ENCODE measurements at regions not wholly inside any gene's neighbourhood (a gene's known extent, or its start where the extent isn't known, plus 50 kb on each side); places are given as distances from the start of the nearest gene placed in this dataset.
"Not testable (repeated sequence)": the region's sequence is repeated elsewhere in the genome, so short reads cannot be mapped to it uniquely, and the experiment has no call there.

DNA sequence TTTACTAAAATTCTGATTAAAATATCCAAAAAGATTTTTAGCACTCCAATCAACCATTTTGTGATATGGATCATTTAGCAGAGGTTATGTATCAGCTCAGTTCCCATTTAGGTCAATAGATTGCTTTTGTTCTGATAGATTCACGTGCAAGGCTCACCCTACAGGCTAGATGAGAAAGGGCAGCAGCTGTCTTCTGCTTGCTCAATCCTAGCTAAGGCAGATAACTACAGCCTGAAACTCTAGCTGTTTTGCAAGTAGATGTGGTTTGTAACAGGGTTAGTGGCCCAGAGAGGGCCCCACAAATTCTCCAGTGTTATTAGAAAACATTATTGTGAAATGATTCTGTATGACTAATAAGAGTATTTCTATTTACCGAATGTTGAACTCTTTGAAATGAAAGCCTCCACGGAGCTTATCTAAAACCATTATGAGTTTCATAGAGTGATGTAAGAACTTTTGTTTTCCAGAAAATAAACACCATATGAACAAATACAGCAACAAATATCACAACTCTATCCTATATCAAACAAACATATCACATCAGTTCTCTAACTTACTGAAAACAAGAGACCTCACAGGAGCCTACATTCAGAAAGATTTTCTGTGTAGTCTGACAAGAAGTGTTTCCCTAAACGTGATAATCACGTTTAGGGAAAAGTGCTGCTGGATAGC, 841.9 kb upstream of the ACO1 start:
- Histone ChIP-seq H3K9me2 (ENCODE audit: insufficient read depth) (no peaks in the 10 kb centered on the region), H3F3A (ENCODE audit: insufficient read depth, low read depth) (0 out of 2 replicates have a peak, but pooled peaks cover 6% of the 10 kb centered on the region), H3K27ac (peak overlapping the region; percentile 43; the same call in 1 of the 2 replicates), H3K4me3 (peak overlapping the region; percentile 16; the same call in 1 of the 2 replicates), H3K4me2 (peak overlapping the region; percentile 55), H4K20me1 (ENCODE audit: insufficient read depth) (no peaks in the 10 kb centered on the region), H3K4me1 (replicated peaks; ENCODE audit: insufficient read depth) (peaks cover 10% of the 10 kb centered on the region), H3K9me3 (ENCODE audit: insufficient read depth, low read depth) (no peaks in the 10 kb centered on the region), H3K79me2 (ENCODE audit: low read depth) (no peaks in the 10 kb centered on the region), H3K27me3 (ENCODE audit: insufficient read depth, low read depth) (no peaks in the 10 kb centered on the region), H3K36me3 (ENCODE audit: low read depth) (no peaks in the 10 kb centered on the region), H2AFZ (no peak overlapping the region)
- ChIA-PET CTCF (no interaction called here), POLR2A (ENCODE audit: unreplicated experiment) (no interaction called here)
- TF ChIP-seq, protein P1, sequence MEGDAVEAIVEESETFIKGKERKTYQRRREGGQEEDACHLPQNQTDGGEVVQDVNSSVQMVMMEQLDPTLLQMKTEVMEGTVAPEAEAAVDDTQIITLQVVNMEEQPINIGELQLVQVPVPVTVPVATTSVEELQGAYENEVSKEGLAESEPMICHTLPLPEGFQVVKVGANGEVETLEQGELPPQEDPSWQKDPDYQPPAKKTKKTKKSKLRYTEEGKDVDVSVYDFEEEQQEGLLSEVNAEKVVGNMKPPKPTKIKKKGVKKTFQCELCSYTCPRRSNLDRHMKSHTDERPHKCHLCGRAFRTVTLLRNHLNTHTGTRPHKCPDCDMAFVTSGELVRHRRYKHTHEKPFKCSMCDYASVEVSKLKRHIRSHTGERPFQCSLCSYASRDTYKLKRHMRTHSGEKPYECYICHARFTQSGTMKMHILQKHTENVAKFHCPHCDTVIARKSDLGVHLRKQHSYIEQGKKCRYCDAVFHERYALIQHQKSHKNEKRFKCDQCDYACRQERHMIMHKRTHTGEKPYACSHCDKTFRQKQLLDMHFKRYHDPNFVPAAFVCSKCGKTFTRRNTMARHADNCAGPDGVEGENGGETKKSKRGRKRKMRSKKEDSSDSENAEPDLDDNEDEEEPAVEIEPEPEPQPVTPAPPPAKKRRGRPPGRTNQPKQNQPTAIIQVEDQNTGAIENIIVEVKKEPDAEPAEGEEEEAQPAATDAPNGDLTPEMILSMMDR (conservative IDR thresholded peaks at IDR 0.05): peak; percentile 46; the same call in 1 of the 2 replicates
- TF ChIP-seq EZH2 (IDR thresholded peaks at IDR 0.05; ENCODE audit: low read depth): no peak
- intact Hi-C loops (cut with micrococcal nuclease; ENCODE audit: unreplicated experiment): no loop called here
- no TSS peak for BruUV-seq (replicated peaks)
- DNase-seq: peak; percentile 14 to 66

GRCh38 chr9:31554941-31555340, 829.5 kb upstream of the ACO1 start:
- no peak for DNase-seq
- no peak overlapping the region for H2AFZ ChIP-seq
- no peaks in the 10 kb centered on the region for H3K4me1 ChIP-seq (replicated peaks; ENCODE audit: insufficient read depth)
- POLR2A ChIA-PET (ENCODE audit: unreplicated experiment): no interaction called here
- no peaks in the 10 kb centered on the region for H4K20me1 ChIP-seq (ENCODE audit: insufficient read depth)
- H3K9me3 ChIP-seq (ENCODE audit: insufficient read depth, low read depth): no peaks in the 10 kb centered on the region
- TF ChIP-seq, protein P1 (conservative IDR thresholded peaks at IDR 0.05): no peak
- no peak for TF ChIP-seq EZH2 (IDR thresholded peaks at IDR 0.05; ENCODE audit: low read depth)
- H3K36me3 ChIP-seq (ENCODE audit: low read depth): no peaks in the 10 kb centered on the region
- H3K4me2 ChIP-seq: no peak overlapping the region
- CTCF ChIA-PET: no interaction called here
- no peaks in the 10 kb centered on the region for H3F3A ChIP-seq (ENCODE audit: insufficient read depth, low read depth)
- no peaks in the 10 kb centered on the region for H3K79me2 ChIP-seq (ENCODE audit: low read depth)
- intact Hi-C loops (cut with micrococcal nuclease; ENCODE audit: unreplicated experiment): no loop called here
- H3K27ac ChIP-seq: no peak overlapping the region
- no TSS peak for BruUV-seq (replicated peaks)
- no peaks in the 10 kb centered on the region for H3K9me2 ChIP-seq (ENCODE audit: insufficient read depth)
- no peak overlapping the region for H3K4me3 ChIP-seq
- H3K27me3 ChIP-seq (ENCODE audit: insufficient read depth, low read depth): no peaks in the 10 kb centered on the region

GRCh38 chr9:31556667-31557463, 827.6 kb upstream of the ACO1 start:
- no peaks in the 10 kb centered on the region for H3K79me2 ChIP-seq (ENCODE audit: low read depth)
- BruUV-seq (replicated peaks): no TSS peak

DNA sequence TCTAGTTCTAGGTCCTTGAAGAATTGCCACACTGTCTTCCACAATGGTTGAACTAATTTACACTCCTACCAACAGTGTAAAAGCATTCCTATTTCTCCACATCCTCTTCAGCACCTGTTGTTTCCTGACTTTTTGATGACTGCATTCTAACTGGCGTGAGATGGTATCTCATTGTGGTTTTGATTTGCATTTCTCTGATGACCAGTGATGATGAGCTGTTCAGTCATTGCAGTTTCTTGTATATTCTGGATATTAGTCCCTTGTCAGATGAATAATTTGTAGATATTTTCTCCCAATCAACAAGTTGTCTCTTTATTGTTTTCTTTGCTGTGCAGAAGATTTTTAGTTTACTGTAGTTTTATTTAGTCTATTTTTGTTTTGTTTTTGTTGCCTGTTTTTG, 812.3 kb upstream of the ACO1 start:
- CTCF ChIA-PET; H3K4me2 ChIP-seq; BruUV-seq (replicated peaks): not testable (repeated sequence)

More at GRCh38 chr9:31556667-31557463, 827.6 kb upstream of the ACO1 start:
- Histone ChIP-seq H3F3A (ENCODE audit: insufficient read depth, low read depth) (no peaks in the 10 kb centered on the region), H2AFZ (no peak overlapping the region), H3K4me2 (no peak overlapping the region), H4K20me1 (ENCODE audit: insufficient read depth) (no peaks in the 10 kb centered on the region), H3K9me2 (ENCODE audit: insufficient read depth) (no peaks in the 10 kb centered on the region), H3K27me3 (ENCODE audit: insufficient read depth, low read depth) (no peaks in the 10 kb centered on the region), H3K4me1 (replicated peaks; ENCODE audit: insufficient read depth) (no peaks in the 10 kb centered on the region), H3K36me3 (ENCODE audit: low read depth) (no peaks in the 10 kb centered on the region), H3K9me3 (ENCODE audit: insufficient read depth, low read depth) (no peaks in the 10 kb centered on the region), H3K27ac (no peak overlapping the region), H3K4me3 (no peak overlapping the region)
- POLR2A ChIA-PET (ENCODE audit: unreplicated experiment): no interaction called here
- CTCF ChIA-PET: no interaction called here
- intact Hi-C loops (cut with micrococcal nuclease; ENCODE audit: unreplicated experiment): no loop called here
- DNase-seq: no peak
- no peak for TF ChIP-seq EZH2 (IDR thresholded peaks at IDR 0.05; ENCODE audit: low read depth)
- TF ChIP-seq, protein P1 (conservative IDR thresholded peaks at IDR 0.05): no peak

More for the DNA sequence above, 812.3 kb upstream of the ACO1 start:
- H4K20me1 ChIP-seq (ENCODE audit: insufficient read depth); H3K36me3 ChIP-seq (ENCODE audit: low read depth); H3K27me3 ChIP-seq (ENCODE audit: insufficient read depth, low read depth); H2AFZ ChIP-seq; intact Hi-C loops (cut with micrococcal nuclease; ENCODE audit: unreplicated experiment); H3K9me2 ChIP-seq (ENCODE audit: insufficient read depth); DNase-seq; H3K9me3 ChIP-seq (ENCODE audit: insufficient read depth, low read depth); H3K4me1 ChIP-seq (replicated peaks; ENCODE audit: insufficient read depth); H3K4me3 ChIP-seq; H3K79me2 ChIP-seq (ENCODE audit: low read depth); H3K27ac ChIP-seq; POLR2A ChIA-PET (ENCODE audit: unreplicated experiment); H3F3A ChIP-seq (ENCODE audit: insufficient read depth, low read depth): not testable (repeated sequence)

All from PC-9 (cell line).